Ecto neural progenitor cell (in vitro differentiated cells): ENCODE measurements at regions not wholly inside any gene's neighbourhood (a gene's known extent, or its start where the extent isn't known, plus 50 kb on each side); places are given as distances from the start of the nearest gene placed in this dataset.

Experiments used
- DNase-seq: peaks from one replicate; pipeline ENCODE4 v3.0.0-alpha.2; 2018; ENCODE audit warnings: low spot score

GRCh38 chr17:68812876-68813584 lies 142.2 kb downstream of the ABCA8 start:
- DNase-seq: no peak

DNA sequence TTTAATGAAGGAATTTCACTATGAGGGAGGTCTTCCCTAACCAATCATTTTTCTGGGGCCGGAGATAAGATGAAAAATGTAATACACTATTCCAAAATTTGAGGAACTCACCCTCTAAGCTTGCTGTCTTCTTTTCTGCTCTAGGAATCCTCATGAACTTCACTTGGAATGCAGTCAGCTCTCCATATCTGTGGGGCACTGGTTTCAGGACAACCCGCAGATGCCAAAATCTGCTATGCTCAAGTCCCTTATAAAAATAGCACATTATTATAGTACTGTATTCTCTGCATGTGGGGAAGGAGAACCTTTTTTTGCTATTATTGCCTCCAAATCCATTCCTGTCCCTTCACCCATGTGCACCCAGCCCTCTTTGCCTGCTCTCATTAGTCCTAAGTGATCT lies 146.0 kb downstream of the ABCA8 start:
- no peak for DNase-seq

DNA sequence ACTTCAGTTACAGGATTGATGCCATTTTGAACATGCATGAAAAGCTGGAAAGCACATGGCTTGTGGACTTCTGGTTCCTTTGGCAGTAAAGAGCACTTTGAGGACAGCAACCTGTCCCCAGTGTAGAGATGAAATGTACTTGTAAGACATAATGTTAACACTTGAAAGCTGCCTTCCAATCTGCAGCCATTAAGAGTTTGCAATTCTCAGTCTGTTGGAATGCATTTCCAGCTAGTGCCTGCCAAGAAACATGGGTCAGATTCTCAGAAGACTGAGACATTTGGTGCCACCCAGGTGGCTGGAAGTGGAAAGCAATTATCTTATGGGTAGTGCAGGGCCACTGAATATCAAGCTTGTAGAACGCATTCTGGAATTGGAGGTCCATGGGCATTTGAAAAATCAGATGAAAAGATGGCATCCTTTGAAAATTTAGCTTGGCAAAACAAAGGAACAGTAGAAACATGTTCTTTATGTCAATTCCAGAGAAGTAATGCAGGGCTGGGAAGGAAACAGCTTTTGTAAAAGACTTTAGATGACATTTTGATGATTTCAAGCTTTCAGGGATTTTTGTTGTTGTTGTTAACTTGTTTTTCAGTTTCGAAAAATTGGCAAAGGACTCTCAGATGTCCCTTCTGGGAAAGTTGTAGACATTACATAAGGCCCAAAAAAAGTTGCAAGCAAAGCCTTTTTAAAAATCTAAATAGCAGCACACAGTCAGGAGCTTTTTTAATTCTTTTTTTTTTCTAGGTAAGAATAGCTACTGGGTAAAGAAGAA lies 147.0 kb downstream of the ABCA8 start:
- no peak for DNase-seq

- DNase-seq: no peak
Measured at GRCh38 chr17:68805609-68806008, 149.6 kb downstream of the ABCA8 start.

GRCh38 chr17:68804777-68805520 lies 150.2 kb downstream of the ABCA8 start:
- no peak for DNase-seq

- DNase-seq: no peak
Measured at GRCh38 chr17:68803164-68803929, 151.8 kb downstream of the ABCA8 start.

- DNase-seq: no peak
Measured at GRCh38 chr17:68801335-68802247, 153.6 kb downstream of the ABCA8 start.

DNA sequence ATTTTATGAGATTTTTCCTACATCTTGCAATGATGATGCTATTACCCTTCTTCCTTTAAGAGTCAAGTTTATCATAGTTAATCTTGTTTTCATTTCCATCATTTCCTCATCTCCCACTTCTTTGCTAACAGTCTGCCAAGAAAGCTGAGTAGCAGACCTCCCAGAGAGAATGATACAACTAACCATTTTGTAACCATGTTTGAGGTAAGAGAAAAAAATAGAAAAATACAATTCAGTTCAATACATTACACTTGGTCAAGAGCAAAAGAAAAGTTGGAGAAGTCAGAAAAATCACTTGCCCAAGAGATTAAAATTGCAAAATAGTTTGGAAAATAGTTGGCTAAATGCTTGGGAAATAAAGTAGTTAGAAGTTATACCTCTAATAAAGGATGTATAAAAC lies 154.4 kb downstream of the ABCA8 start:
- no peak for DNase-seq

GRCh38 chr17:68794636-68795434 lies 160.4 kb downstream of the ABCA8 start:
- no peak for DNase-seq

- no peak for DNase-seq
Measured at GRCh38 chr17:68792873-68793272, 162.3 kb downstream of the ABCA8 start.

DNA sequence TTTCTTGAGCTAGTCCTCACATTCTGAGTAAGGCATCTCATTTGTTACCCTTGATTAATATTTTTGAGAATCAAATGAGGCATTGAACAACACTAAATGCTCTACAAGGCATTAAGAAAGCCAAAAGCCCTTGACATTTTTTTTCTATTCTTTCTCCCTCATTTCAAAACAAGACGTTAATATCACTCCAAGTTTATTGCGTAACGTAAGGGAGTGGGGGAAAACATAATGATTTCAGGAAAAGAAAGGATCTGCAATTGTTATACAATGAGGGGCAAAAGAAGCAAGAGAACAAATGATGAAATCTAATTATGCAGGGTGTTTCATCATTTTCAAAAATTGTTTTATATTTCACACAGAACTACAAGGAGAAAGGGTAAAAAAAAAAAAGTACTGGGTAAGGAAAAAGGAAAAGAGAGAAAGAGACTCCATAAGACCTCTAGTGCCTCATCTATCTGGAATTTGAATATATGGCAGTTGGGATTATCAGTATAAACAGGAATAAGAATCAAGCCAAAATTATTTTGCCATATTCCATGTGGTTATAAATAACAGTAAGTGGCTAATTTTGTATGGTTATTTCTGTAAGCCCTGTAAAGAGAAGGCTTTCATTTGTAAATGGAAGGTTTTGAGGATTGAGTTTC lies 163.0 kb downstream of the ABCA8 start:
- DNase-seq: no peak

DNA sequence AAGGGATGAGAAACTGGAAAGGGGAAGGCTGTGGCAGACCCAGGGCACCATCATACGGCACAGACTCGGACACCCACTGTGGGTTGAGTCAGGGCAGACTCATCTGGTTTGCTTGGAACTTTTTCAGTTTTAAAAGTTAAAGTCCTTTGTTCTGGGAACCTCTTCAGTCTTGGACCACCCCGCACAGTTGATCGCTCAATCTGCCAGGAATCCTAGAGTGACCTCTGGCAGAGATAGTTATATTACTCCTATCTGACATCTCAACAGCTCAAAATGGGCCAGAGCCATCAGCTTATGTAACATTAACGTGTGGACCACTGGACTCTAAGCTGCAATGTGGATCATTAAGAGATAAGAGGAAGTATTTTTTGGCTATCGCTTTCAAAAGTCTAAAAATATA lies 164.3 kb downstream of the ABCA8 start:
- DNase-seq: no peak

GRCh38 chr17:68790492-68790891 lies 164.7 kb downstream of the ABCA8 start:
- DNase-seq: no peak

GRCh38 chr17:68789203-68789962 lies 165.8 kb downstream of the ABCA8 start:
- no peak for DNase-seq

DNA sequence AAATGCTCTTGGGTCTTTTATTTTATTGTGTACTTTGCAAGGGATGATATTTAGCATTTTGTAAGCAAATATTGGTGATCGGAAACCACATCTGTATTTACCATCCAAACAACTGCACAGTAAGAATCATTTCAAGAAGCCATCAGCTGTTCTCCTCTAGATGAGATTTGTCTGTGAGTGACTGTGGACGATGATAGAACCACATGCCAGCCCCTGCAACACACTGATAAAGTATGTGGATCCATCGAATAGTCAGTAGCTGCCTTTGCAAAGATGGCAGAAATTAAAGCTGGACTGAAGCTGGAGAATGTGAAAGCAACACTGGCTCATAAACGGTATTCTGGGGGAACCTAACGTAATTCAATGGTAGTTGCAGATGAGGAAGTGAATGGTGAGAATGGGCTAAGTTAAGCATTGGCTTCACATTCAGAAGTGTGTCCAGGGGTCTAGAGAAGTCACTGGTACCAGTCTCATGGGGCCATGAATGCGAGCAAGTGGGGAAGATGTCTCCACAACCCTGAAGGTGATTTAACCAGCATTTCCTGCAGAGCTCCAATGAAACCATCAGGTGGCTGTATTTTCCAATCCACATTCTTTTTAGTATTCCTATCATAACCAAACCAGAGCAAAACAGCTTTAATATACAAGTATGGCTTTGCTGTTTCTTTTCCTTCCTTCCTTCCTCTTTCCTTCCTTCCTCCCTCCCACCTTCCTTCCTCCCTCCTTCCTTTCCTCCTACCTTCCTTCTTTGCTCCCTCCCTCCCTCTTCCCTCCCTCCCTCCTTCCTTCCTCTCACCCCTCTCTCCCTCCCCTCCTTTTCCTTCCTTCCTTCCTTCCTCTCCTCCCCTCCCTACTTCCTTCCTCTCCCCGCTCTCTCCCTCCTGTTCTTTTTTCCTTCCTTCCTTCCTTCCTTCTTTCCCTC lies 169.4 kb downstream of the ABCA8 start:
- no peak for DNase-seq

DNA sequence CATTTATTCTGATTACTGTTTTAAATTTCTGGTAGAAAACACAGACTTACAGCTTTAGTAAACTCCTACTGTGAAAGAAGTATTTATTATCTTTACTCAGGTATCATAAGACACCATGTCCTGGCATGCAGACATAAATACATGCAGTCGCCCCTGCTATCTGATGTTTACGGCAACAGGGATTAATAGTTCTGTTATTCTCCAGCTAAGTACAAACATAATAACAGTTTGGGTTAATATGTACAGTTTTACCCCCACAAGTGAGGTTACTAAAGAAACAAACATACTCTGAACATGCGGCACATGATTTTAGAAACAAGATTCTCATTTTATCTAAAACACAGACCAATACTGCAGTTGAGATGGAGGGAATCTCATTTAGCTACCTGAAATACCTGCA lies 170.8 kb downstream of the ABCA8 start:
- DNase-seq: no peak

DNA sequence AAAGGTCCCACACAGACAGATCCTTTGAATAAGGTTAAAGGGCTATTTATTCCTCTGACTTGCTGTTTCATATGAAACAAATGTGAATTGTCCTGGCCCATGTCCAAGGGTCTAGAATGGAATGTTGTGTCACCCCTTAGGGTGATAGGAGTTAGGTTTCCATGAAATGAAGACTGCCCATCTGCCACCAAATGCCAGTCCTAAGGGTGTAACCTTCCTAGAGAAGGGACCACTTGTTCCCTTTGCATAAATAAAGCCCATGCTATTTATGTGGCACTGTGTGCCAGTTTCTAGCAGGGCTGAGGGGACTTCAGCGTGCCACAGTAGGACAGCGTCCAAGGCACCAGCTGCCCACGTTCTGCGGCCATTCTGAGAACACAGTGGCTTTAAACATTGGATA lies 171.3 kb downstream of the ABCA8 start:
- DNase-seq: no peak

GRCh38 chr17:68782789-68783188 lies 172.4 kb downstream of the ABCA8 start:
- no peak for DNase-seq
